NOMO-1 treated with dmso at 0.1 percent for 144 hours (cell line): ENCODE measurements at regions not wholly inside any gene's neighbourhood (a gene's known extent, or its start where the extent isn't known, plus 50 kb on each side); places are given as distances from the start of the nearest gene placed in this dataset.
"Not testable (repeated sequence)": the region's sequence is repeated elsewhere in the genome, so short reads cannot be mapped to it uniquely, and the experiment has no call there.

Experiments
- DNase-seq: peaks from one replicate; lab custom pipeline; 2025; ENCODE audit not compliant: unreplicated experiment; lab: John Stamatoyannopoulos, UW

DNA sequence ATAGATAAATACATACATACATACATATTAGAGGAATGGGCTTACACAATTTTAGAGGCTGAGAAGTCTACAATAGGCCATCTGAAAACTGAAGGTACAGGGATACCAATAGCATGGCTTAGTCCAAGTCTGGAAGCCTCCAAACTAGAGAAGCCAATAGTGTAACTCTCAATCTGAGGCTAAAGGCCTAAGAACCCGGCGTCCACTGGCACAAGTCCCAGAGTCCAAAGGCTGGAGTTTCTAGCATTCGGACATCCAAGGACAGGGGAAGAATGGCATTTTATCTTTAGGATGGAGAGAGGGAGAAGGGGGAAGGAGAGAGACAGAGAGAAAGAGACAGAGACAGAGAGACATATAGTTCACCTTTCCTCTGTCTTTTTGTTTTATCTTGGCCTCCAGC lies 63.7 kb upstream of the SYT4 start:
- DNase-seq, result no peak

GRCh38 chr18:43350176-43350575 lies 72.9 kb upstream of the SYT4 start:
- no peak for DNase-seq

DNA sequence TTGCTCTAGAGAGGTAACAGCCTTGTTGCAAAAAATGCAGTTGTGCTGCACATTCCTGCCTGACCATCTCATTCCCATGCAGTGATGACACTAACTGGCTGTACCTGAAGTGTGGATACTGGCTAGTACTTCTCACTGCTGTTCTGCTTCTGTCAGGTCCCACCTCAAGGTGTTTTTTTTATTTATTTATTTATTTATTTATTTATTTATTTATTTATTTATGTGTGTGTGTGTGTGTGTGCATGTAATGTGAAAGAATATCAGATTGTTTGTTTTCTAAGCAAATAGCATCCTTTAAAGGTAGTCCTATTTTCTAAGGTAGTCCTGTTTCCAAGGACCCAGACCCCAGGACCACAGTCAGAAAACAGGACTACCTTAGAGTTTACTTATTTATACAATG lies 87.2 kb upstream of the SYT4 start:
- no peak for DNase-seq

DNA sequence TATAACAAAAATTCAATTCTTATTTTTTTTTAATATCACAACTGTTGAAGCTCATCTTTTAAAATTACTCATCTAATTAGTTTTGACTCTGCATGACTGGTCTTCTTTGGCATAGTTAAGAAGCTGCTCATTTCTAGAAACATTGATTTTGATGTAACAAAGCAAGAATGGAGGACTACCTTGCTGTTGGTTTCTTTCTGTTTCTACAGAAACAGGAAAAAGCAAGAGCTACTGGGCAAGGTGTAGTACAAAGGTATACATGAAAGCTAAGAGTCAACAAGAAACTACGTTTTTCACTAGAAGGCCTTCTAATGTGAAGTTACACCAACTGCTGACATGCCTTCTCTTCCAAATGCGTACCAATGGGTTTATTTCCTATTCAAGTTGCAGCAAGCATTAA lies 90.6 kb upstream of the SYT4 start:
- DNase-seq, result no peak

GRCh38 chr18:43369311-43369710 lies 92.0 kb upstream of the SYT4 start:
- not testable (repeated sequence) for DNase-seq

DNA sequence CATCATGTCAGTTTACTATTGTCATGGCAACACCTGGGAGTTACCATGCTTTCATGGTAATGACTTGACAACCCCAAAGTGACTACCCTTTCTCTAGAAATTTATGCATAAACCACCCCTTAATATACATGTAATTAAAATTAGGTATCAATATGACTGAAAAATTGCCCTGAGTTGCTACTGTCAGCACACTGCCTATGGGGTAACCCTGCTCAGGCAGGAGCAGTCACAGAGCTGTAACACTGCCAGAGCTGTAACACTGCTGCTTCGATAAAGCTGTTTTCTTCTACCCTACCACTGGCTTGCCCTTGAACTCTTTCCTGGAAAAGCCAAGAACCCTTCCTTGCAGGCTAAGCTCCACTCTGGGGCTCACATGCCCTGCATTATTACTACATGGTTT lies 95.5 kb upstream of the SYT4 start:
- DNase-seq, result no peak

- DNase-seq, result no peak
Measured at GRCh38 chr18:43380104-43380672, 102.9 kb upstream of the SYT4 start.

GRCh38 chr18:43382641-43383403 lies 105.5 kb upstream of the SYT4 start:
- no peak for DNase-seq

GRCh38 chr18:43389163-43389562 lies 111.9 kb upstream of the SYT4 start:
- DNase-seq, result no peak

GRCh38 chr18:43392168-43392567 lies 114.9 kb upstream of the SYT4 start:
- no peak for DNase-seq

DNA sequence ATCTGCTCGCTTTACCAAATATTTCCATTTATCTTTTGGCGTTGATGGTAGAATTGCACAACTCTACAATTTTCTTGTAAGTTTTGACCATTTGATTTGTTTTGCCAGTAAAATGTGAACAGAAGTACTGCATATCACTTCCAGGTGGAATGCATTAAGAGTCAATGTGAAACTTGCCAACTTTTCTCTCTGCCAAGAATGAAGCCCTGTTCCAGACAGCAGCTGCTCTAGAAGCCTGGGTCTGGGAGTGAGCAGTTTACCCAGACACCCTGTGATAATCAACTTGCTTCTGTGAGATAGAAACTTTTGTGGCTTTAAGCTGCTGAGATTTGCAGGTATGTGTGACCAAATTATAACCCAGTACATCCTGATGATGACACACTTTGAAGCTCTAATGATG lies 115.9 kb upstream of the SYT4 start:
- no peak for DNase-seq

DNA sequence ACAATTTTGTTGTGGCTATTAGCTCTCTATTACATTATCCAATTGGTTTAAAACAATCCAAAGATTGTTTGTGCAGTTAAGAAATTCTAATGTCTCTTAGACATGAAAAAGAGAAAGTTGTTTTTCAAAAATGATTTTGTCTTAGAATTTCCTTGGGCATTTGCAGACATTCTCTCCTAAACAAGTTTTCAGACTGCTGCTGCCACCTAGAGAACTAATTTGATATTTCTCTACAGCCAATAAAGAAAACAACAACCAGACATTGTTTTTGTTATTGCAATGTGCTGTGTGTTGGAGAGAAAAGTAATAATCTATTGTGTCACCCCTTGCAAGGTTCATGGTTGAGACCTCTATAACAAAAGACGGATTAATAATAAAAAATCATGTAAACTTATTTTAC lies 119.0 kb upstream of the SYT4 start:
- no peak for DNase-seq

DNA sequence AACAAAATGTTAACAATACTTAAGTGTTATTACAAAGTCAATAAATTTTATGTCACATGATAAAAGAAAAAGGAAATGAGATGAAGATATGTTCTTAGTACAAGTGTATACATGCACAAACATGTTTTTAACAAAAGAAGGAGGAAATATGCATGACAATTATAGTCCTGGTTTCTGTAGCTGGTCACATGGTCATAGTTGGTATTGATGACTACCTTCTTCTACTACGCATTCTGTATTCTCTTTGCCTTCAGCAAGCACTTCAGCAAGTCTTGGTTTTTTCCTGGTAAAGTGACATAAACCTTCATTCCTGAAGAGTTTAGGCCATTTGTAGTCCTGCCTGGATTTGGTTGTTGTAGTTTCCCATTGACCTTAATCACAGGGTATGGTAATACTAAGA lies 121.3 kb upstream of the SYT4 start:
- DNase-seq, result no peak

DNA sequence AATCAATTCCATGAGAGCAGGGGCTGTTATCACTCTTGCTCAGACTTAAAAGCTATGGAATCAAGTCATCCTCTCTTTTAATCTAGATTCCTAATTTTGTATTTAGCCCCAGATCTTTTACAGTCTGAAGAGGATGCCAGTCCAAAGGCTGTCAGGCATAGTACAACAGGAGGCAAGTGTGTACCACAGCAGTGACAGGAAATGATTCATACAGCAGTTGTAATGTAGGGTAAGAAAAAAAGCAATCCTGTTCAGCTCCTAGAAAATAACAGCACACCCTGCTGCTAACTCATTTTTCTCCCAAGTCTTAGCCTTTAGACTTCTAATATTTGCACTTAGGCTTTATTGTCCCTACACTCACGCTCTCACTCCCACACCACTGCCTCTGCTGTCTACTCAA lies 127.8 kb upstream of the SYT4 start:
- DNase-seq, result no peak

GRCh38 chr18:43414006-43414405 lies 136.7 kb upstream of the SYT4 start:
- no peak for DNase-seq

DNA sequence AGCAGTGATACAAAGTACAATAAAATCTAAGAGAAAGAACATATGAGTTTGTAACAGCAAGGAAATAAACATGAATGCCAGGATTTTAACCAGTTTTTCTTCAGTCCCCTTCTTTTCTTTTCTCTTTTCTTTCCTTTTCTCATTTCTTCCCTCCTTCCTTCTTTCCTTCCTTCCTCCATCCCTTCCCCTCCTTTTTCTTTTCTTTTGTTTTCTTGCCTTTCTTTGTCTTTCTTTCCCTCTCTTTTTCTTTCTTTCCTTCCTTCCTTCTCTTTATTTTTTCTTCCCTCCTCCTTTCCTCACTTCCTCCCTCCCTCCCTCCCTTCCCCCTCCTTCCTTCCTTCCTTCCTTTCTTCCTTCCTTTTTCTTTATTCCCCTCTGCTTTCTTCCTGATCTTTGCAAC lies 142.8 kb upstream of the SYT4 start:
- no peak for DNase-seq

GRCh38 chr18:43420950-43421349 lies 143.7 kb upstream of the SYT4 start:
- no peak for DNase-seq

GRCh38 chr18:43422518-43422917 lies 145.2 kb upstream of the SYT4 start:
- DNase-seq, result no peak

GRCh38 chr18:43435851-43436250 lies 158.6 kb upstream of the SYT4 start:
- no peak for DNase-seq

DNA sequence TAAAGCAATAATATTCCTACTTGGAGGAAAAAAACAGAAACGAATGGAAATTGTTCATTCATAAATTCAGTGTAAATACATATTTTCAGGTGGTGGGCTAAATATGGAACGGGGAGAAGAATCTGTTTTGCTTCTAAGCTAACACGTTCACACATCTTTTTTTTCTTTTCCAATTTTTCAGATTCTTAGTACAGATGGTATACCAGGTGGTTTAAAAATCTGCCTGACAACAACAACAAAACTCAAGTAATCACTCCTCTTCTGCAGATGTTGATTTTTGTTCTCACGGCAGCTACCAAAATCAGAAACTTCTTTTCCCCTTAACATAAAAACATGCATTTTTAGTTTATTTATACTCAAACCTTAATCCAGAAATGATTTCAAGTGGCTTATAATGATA lies 164.8 kb upstream of the SYT4 start:
- DNase-seq, result no peak

DNA sequence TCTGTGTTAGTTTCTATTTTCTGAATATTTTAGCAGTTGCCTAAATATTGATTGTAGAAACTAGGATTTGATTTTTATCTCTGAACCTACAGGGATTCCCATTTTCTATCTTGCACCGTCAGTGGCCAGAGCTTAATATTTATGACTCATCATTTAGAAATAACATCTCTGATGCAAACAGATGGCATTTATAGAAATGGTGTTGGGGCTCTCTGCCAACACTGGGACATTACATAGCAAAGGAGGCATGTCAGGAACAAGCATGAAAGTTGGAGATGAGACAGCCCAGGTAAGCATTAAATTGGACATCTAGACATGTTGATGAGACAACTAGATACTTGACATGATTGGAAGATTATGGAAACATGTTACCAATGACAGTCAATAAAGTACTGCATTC lies 165.3 kb upstream of the SYT4 start:
- DNase-seq, result no peak

- DNase-seq, result no peak
Measured at GRCh38 chr18:43465483-43465882, 188.2 kb upstream of the SYT4 start.

DNA sequence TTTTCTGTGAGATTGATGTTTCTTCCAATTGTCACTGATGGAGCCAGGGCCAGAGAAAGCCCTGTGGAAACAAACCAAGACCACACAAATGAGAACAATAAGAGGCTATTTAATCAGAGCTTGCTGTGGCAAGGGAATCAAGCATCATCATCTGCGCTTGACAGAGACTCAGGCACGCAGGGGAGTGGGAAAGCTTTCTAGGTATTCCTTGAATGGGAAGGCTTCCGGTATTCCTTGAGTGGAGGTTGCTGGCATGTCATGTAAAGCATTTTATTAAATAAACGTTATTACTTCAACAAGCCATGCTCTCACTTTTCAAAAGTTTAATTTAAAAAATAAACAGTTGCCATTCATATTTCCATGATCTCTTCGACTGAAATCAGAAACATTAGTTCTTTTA lies 194.6 kb upstream of the SYT4 start:
- no peak for DNase-seq
